Duodenal mucosa (tissue), 2 donors: ENCODE measurements at regions not wholly inside any gene's neighbourhood (a gene's known extent, or its start where the extent isn't known, plus 50 kb on each side); places are given as distances from the start of the nearest gene placed in this dataset.

Source experiments
- H3K27ac ChIP-seq: one replicate; pipeline ENCODE4 v1.7.0; 2013; ENCODE audit warnings: low read depth, low read length
- H3K27me3 ChIP-seq, 2 donors: one replicate each; pipeline ENCODE4 v1.7.0; 2013; ENCODE audit warnings: low read length in 2 of 2, control low read depth in 1 of 2; ENCODE audit not compliant: insufficient read depth in 2 of 2, control insufficient read depth in 1 of 2
- H3K36me3 ChIP-seq, 2 donors: one replicate each; pipeline ENCODE4 v1.7.0; 2013; ENCODE audit warnings: low read length in 2 of 2, control low read depth in 1 of 2; ENCODE audit not compliant: insufficient read depth in 2 of 2, control insufficient read depth in 1 of 2
- H3K4me1 ChIP-seq, 2 donors: one replicate each; pipeline ENCODE4 v1.7.0; 2013; ENCODE audit warnings: low read length in 2 of 2, control low read depth in 1 of 2; ENCODE audit not compliant: insufficient read depth in 2 of 2, control insufficient read depth in 1 of 2
- H3K4me3 ChIP-seq, 2 donors: one replicate each; pipeline ENCODE4 v1.7.0; 2013; ENCODE audit warnings: low read length in 2 of 2, low read depth in 1 of 2
- H3K9ac ChIP-seq, 2 donors: one replicate each; pipeline ENCODE4 v1.7.0; 2013; ENCODE audit warnings: low read length in 2 of 2, low read depth in 1 of 2
- H3K9me3 ChIP-seq, 2 donors: one replicate each; pipeline ENCODE4 v1.7.0; 2013; ENCODE audit warnings: low read length in 2 of 2, control low read depth in 1 of 2; ENCODE audit not compliant: control insufficient read depth in 1 of 2

GRCh38 chr5:2451100-2451499, 300.4 kb downstream of the IRX2 start:
- H3K27me3 ChIP-seq: no peaks in the 10 kb centered on the region
- H3K9me3 ChIP-seq: no peaks in the 10 kb centered on the region
- H3K4me1 ChIP-seq: no peaks in the 10 kb centered on the region
- no peak overlapping the region for H3K4me3 ChIP-seq
- H3K27ac ChIP-seq: no peak overlapping the region
- no peaks in the 10 kb centered on the region for H3K36me3 ChIP-seq
- no peak overlapping the region for H3K9ac ChIP-seq

DNA sequence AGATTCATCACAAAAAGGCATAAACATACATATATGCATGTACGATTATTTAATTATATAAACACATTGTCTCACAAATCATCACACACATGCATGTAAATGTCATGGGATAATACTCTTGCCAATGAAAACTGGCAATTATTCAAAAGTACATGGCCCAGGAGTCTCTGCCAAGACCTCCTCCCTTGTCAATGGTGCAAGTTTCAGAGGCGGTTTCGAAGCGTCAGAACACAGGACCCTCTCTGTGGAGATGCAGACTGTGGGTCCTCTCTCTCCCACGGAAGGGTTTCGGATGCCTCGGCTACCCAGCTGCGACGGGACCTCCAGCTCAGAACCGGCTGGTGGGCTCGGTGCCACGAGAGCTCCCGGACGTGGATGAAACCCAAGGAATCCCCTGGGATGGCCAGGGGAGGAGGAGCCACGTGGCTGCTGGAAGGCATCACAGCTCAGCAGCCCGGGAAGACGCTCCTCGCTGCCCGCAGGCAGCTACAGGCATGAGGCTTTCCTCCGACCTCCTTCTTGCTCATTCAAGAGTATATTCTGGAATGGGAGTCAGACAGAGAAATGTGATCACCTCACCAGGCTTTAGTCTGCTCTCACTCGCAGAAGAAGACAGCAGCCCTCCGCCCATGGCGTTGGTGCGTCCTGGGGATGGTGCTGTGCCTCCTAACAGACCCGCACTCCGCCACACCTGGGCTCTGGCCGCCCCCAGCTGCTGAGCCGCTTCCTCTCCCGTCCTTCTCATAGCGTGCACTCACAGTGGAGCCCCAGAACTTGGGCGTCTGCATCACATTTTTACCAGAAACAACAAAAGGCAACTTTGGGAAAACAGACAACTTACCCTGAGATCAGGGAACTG, 308.8 kb downstream of the IRX2 start:
- Histone ChIP-seq H3K27ac (no peak overlapping the region), H3K9ac (no peak overlapping the region), H3K9me3 (no peaks in the 10 kb centered on the region), H3K36me3 (no peaks in the 10 kb centered on the region), H3K4me1 (no peaks in the 10 kb centered on the region), H3K4me3 (no peak overlapping the region), H3K27me3 (no peaks in the 10 kb centered on the region)

DNA sequence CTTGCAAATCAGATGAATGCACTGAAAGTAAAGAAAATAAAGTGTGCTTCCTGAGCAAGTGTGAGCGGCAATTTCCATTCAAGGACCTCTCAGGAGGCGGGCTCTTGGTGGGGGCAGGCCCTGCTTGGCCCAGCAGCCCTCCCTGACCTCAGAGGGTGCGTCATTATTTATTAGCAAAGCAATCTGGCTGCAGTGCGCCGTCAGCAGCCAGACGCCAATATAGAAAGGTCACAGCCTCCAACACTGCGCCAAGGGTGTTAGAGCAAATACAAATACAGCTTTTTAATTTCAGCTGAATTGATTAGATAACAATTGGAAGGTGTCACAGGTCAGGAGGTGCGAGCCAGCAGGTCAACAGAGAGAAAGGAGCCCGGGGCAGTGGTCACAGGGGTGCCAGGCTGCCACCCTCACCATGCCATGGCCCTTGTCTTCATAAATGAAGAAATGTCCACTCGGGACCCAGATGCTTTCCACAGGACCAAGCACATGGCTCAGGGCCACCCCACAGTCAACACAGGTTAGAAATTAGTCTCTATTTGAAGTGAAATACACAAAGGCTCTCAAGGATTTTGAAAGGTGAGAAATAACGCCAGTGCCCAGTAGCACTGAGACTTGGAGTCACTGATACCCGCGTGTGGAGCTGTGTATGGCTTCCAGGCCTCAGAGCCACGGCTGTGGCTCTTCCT, 309.8 kb downstream of the IRX2 start:
- Histone ChIP-seq H3K4me3 (no peak overlapping the region), H3K9me3 (no peaks in the 10 kb centered on the region), H3K27me3 (no peaks in the 10 kb centered on the region)

GRCh38 chr5:2439608-2440007, 311.9 kb downstream of the IRX2 start:
- H3K9ac ChIP-seq: no peak overlapping the region

More for the DNA sequence above, 309.8 kb downstream of the IRX2 start:
- Histone ChIP-seq H3K36me3 (no peaks in the 10 kb centered on the region), H3K9ac (no peak overlapping the region), H3K4me1 (no peaks in the 10 kb centered on the region), H3K27ac (no peak overlapping the region)

GRCh38 chr5:2433086-2433485, 318.4 kb downstream of the IRX2 start:
- no peak overlapping the region for H3K4me3 ChIP-seq
- H3K27ac ChIP-seq: no peak overlapping the region
- H3K27me3 ChIP-seq: no peaks in the 10 kb centered on the region
- no peaks in the 10 kb centered on the region for H3K4me1 ChIP-seq
- H3K36me3 ChIP-seq: no peaks in the 10 kb centered on the region
- H3K9me3 ChIP-seq: no peaks in the 10 kb centered on the region
- H3K9ac ChIP-seq: no peak overlapping the region

More at GRCh38 chr5:2439608-2440007, 311.9 kb downstream of the IRX2 start:
- Histone ChIP-seq H3K36me3 (no peaks in the 10 kb centered on the region), H3K4me1 (no peaks in the 10 kb centered on the region), H3K27ac (no peak overlapping the region), H3K9me3 (no peaks in the 10 kb centered on the region), H3K4me3 (no peak overlapping the region), H3K27me3 (no peaks in the 10 kb centered on the region)

- no peaks in the 10 kb centered on the region for H3K9me3 ChIP-seq
These were observed 319.2 kb downstream of the IRX2 start for GRCh38 chr5:2432076-2432920.

GRCh38 chr5:2430606-2431005, 320.9 kb downstream of the IRX2 start:
- H3K27ac ChIP-seq: no peak overlapping the region
- no peak overlapping the region for H3K9ac ChIP-seq
- no peaks in the 10 kb centered on the region for H3K27me3 ChIP-seq
- H3K36me3 ChIP-seq: no peaks in the 10 kb centered on the region
- H3K4me3 ChIP-seq: no peak overlapping the region
- H3K9me3 ChIP-seq: no peaks in the 10 kb centered on the region
- no peaks in the 10 kb centered on the region for H3K4me1 ChIP-seq

More at GRCh38 chr5:2432076-2432920, 319.2 kb downstream of the IRX2 start:
- Histone ChIP-seq H3K27me3 (no peaks in the 10 kb centered on the region), H3K9ac (no peak overlapping the region), H3K27ac (no peak overlapping the region), H3K4me3 (no peak overlapping the region), H3K36me3 (no peaks in the 10 kb centered on the region), H3K4me1 (no peaks in the 10 kb centered on the region)

DNA sequence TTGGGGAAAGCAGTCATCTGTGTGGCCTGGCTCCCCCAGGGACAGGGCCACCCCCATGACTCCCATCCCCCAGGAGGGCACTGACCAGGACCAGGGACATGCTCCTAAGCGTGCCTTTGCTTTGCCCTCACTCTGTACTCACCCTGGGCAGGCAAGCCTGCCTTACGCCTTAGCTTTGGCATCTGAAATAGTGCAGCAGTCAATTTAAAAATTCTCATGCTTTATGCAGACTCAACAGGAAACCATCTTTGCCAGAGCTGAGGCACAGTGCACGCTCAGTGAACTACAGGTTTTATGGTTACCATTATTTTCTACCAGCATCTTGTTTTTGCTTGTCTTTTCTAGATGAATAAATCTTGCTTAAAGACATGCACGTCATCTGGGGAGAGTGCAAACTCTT, 323.5 kb downstream of the IRX2 start:
- Histone ChIP-seq H3K4me1 (no peaks in the 10 kb centered on the region), H3K36me3 (no peaks in the 10 kb centered on the region), H3K4me3 (no peak overlapping the region), H3K9me3 (peaks cover 0 to 8% of the 10 kb centered on the region in 2 donors), H3K9ac (no peak overlapping the region), H3K27me3 (no peaks in the 10 kb centered on the region), H3K27ac (no peak overlapping the region)

DNA sequence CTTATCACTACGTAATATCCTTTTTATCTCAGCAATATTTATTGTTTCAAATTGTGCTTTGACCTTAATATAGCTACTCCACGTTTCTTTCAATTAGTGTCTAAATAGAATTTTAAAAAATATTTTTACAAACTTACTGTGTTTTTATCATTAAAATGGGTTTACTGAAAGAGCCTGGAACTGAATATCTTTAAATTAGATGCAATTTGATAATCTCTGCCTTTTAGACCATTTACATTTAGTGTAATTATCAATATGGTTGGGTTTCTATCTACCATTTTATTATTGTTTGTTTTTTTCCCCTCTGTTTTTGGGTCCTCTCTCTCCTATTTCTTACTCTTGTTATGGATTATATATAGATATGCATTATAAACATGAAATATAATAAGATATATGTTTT, 327.8 kb downstream of the IRX2 start:
- Histone ChIP-seq H3K9ac (no peak overlapping the region), H3K27me3 (no peaks in the 10 kb centered on the region), H3K9me3 (peaks cover 0 to 8% of the 10 kb centered on the region in 2 donors), H3K4me1 (no peaks in the 10 kb centered on the region), H3K27ac (no peak overlapping the region), H3K4me3 (no peak overlapping the region), H3K36me3 (no peaks in the 10 kb centered on the region)

DNA sequence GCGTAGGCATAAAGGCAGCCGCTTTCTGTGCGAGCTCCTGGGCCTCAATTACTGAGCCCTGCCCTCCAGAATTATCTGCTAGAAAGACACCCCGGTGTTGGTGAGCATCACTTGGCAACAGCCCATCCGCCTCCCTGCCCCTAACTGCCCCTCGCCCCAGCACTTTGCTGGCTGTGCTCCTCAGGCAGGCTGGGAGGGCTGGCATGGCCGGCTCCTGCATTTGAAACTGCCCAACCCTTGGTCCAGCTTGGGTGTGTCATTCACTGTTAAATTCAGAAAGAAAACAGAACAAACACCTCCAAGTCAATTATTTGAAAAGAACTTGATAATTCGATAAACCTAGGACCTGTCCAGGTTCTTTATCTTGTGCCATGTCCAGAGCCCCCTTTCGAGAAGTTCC, 334.2 kb downstream of the IRX2 start:
- no peaks in the 10 kb centered on the region for H3K27me3 ChIP-seq
- no peaks in the 10 kb centered on the region for H3K9me3 ChIP-seq
- H3K27ac ChIP-seq: no peak overlapping the region
- no peak overlapping the region for H3K4me3 ChIP-seq
- H3K9ac ChIP-seq: no peak overlapping the region
- H3K36me3 ChIP-seq: no peaks in the 10 kb centered on the region
- no peaks in the 10 kb centered on the region for H3K4me1 ChIP-seq
